Pancreas (tissue), 10 donors: ENCODE measurements at regions not wholly inside any gene's neighbourhood (a gene's known extent, or its start where the extent isn't known, plus 50 kb on each side); places are given as distances from the start of the nearest gene placed in this dataset.
"Not testable (repeated sequence)": the region's sequence is repeated elsewhere in the genome, so short reads cannot be mapped to it uniquely, and the experiment has no call there.

Source experiments
- ATAC-seq, 4 donors: fragments of 200-7000 bp; cut with Tn5 transposase; one replicate each; pipeline versions ENCODE4 v1.8.0 to v1.9.1; 2020; ENCODE audit warnings: mild to moderate bottlenecking in 4 of 4, moderate library complexity in 4 of 4
- DNase-seq, 6 donors: peaks; one replicate each; pipeline ENCODE4 v3.0.0-alpha.2; 2020
- FAIRE-seq: peaks from 2 replicates; lab custom pipeline; 2012; peaks lifted over from hg19 to GRCh38; lab: Jason Lieb, UNC
- H3K27ac ChIP-seq, 4 donors: fragments of 200-600 bp; sonication (generic); 1 replicate in 3 of 4; 2 replicates in 1 of 4; pipeline versions ENCODE4 v1.5.0 to v1.8.0; 2020
- H3K27me3 ChIP-seq, 4 donors: fragments of 200-600 bp; one replicate each; pipeline ENCODE4 v1.8.0; 2021
- H3K36me3 ChIP-seq, 3 donors: fragments of 200-600 bp; sonication (generic) in 1 of 3; one replicate each; pipeline versions ENCODE4 v1.5.0 to v1.8.0; 2020 to 2021
- H3K4me1 ChIP-seq, 3 donors: fragments of 200-600 bp; one replicate each; pipeline ENCODE4 v1.8.0; 2021
- H3K4me3 ChIP-seq, 4 donors: fragments of 200-600 bp; sonication (generic) in 2 of 4; one replicate each; pipeline versions ENCODE4 v1.5.0 to v1.8.0; 2020 to 2021
- H3K9me3 ChIP-seq, 4 donors: fragments of 200-600 bp; one replicate each; pipeline ENCODE4 v1.8.0; 2021
- WGBS, 2 donors: extraction: QIAGEN DNeasy Blood & Tissue Kit; methylation state at CpG; one replicate each; pipeline ENCODE4 v1.1.7; 2013; 5-methylcytosine and 5-hydroxymethylcytosine counted together
- intact Hi-C, 3 donors: fragments of 100-400 bp; cut with DNase I; formaldehyde crosslinking; loops; one replicate each; pipeline versions ENCODE4 v1.11.1 to v1.14.2; 2022
- TF ChIP-seq, protein P1 (sequence below), 4 donors: fragments of 200-600 bp; sonication (generic) in 3 of 4; IDR thresholded peaks; one replicate each; pipeline versions ENCODE4 v1.5.0 to v1.8.0; 2021; ENCODE audit warnings: antibody characterized with exemption in 4 of 4
- donor health status: healthy with polysubstance abuse.
- donor health status: DM: no; HTN: no; CAD: no; lungs with moderate emphysema.
- donor health status: DM: no; HTN: no; CAD: no.
- donor health status: control.
- donor health status: control.
- donor health status: Bipolar disorder and iron deficiency.
- donor health status: DM: yes; HTN: yes; CAD: no.
- donor health status: DM: no; HTN: no; CAD: no.
- donor health status: DM: no; HTN: no; CAD: no.
- donor health status: DM: yes; HTN: yes; CAD: no.

GRCh38 chr1:197991594-197991993 is 74.4 kb downstream of the LHX9 start:
- Histone ChIP-seq H3K4me3 (no peak overlapping the region), H3K4me1 (peaks cover 0 to 8% (median 0%) of the 10 kb centered on the region in 3 donors), H3K27ac (no peak overlapping the region), H3K36me3 (no peaks in the 10 kb centered on the region), H3K9me3 (no peaks in the 10 kb centered on the region), H3K27me3 (no peaks in the 10 kb centered on the region)
- WGBS, 2 donors: 83 to 88% methylated on average over 3 of the region's 3 CpGs
- FAIRE-seq (no peak), DNase-seq (no peak), ATAC-seq (no peak)
- TF ChIP-seq, protein P1, sequence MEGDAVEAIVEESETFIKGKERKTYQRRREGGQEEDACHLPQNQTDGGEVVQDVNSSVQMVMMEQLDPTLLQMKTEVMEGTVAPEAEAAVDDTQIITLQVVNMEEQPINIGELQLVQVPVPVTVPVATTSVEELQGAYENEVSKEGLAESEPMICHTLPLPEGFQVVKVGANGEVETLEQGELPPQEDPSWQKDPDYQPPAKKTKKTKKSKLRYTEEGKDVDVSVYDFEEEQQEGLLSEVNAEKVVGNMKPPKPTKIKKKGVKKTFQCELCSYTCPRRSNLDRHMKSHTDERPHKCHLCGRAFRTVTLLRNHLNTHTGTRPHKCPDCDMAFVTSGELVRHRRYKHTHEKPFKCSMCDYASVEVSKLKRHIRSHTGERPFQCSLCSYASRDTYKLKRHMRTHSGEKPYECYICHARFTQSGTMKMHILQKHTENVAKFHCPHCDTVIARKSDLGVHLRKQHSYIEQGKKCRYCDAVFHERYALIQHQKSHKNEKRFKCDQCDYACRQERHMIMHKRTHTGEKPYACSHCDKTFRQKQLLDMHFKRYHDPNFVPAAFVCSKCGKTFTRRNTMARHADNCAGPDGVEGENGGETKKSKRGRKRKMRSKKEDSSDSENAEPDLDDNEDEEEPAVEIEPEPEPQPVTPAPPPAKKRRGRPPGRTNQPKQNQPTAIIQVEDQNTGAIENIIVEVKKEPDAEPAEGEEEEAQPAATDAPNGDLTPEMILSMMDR (IDR thresholded peaks at IDR 0.05): no peak
- intact Hi-C loops: no loop called here

GRCh38 chr1:197994907-197995407 is 77.8 kb downstream of the LHX9 start:
- H3K36me3 ChIP-seq: no peaks in the 10 kb centered on the region
- TF ChIP-seq, protein P1 (IDR thresholded peaks at IDR 0.05): no peak
- H3K4me3 ChIP-seq: peak overlapping the region in 1 of 4 donors; percentile 2
- H3K27ac ChIP-seq: peak overlapping the region in 3 of 4 donors; percentile 2 to 74 (median 47)
- intact Hi-C loops: no loop called here
- peak in 2 of 6 donors; percentile 6 to 27 for DNase-seq
- peaks cover 0 to 8% (median 0%) of the 10 kb centered on the region in 3 donors for H3K4me1 ChIP-seq
- no peak for FAIRE-seq
- ATAC-seq: peak; percentile 83 to 94 (median 93)
- 40 to 41% methylated on average over 7 of the region's 7 CpGs for WGBS, 2 donors
- no peaks in the 10 kb centered on the region for H3K9me3 ChIP-seq
- H3K27me3 ChIP-seq: no peaks in the 10 kb centered on the region

DNA sequence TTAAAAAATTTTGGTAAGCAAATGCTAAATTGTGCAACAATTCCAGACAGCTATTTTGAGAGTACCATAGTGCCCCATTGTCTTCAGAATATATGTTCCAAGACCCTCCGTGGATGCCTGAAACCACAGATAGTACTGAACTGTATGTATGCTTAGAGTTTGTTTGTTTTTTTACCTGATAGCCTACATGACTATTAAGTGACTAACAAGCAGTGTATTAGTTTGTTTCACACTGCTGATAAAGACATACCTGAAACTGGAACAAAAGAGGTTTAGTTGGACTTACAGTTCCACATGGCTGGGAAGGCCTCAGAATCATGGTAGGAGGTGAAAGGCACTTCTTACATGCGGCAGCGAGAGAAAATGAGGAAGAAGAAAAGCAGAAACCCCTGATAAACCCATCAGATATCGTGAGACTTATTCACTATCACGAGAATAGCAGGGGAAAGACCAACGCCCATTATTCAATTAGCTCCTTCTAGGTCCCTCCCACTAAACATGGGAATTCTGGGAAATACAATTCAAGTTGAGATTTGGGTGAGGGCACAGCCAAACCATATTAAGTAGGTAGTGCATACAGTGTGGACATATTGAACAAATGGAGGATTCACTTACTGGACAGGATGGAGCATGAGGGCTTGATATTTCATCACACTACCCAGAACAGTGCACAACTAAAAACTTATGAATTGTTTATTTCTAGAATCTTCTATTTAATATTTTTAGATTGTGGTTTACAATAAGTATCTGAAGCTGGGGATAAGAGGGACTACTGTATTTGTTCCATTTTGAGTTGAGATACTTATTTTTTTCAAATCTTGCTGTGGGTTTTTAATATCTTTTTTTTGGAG is 78.5 kb downstream of the LHX9 start:
- FAIRE-seq: no peak

DNA sequence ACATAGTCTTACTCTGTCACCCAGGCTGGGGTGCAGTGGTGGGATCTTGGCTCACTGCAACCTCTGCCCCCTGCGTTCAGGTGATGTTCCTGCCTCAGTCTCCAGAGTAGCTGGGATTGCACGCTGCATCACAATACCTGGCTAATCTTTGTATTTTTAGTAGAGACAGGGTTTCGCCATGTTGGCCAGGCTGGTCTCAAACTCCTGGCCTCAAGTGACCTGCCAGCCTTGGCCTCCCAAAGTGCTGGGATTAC is 79.0 kb downstream of the LHX9 start:
- H3K27me3 ChIP-seq, intact Hi-C loops, H3K4me3 ChIP-seq, FAIRE-seq, DNase-seq, H3K36me3 ChIP-seq, H3K4me1 ChIP-seq, ATAC-seq, H3K9me3 ChIP-seq: not testable (repeated sequence)
- 93 to 94% methylated on average over 3 of the region's 3 CpGs for WGBS, 2 donors
- H3K27ac ChIP-seq: peak overlapping the region in 1 of 4 donors; percentile 2

More for the DNA sequence above, 78.5 kb downstream of the LHX9 start:
- Histone ChIP-seq H3K36me3 (no peaks in the 10 kb centered on the region), H3K27me3 (no peaks in the 10 kb centered on the region), H3K4me3 (no peak overlapping the region), H3K9me3 (no peaks in the 10 kb centered on the region), H3K4me1 (peaks cover 0 to 8% (median 0%) of the 10 kb centered on the region in 3 donors), H3K27ac (peak overlapping the region in 3 of 4 donors; percentile 2 to 74 (median 47))
- ATAC-seq: peak in 3 of 4 donors; percentile 53 to 62 (median 60)
- no peak for DNase-seq
- 78 to 82% methylated on average over 6 of the region's 6 CpGs for WGBS, 2 donors
- intact Hi-C loops: no loop called here
- TF ChIP-seq, protein P1 (IDR thresholded peaks at IDR 0.05): no peak

GRCh38 chr1:197998110-197998509 is 80.9 kb downstream of the LHX9 start:
- Histone ChIP-seq H3K36me3 (no peaks in the 10 kb centered on the region), H3K4me3 (no peak overlapping the region), H3K27me3 (no peaks in the 10 kb centered on the region), H3K9me3 (no peaks in the 10 kb centered on the region), H3K27ac (no peak overlapping the region), H3K4me1 (peaks cover 0 to 8% (median 0%) of the 10 kb centered on the region in 3 donors)
- ATAC-seq (no peak), DNase-seq (no peak), FAIRE-seq (no peak)
- TF ChIP-seq, protein P1 (IDR thresholded peaks at IDR 0.05): no peak
- 62 to 75% methylated on average over 5 of the region's 5 CpGs for WGBS, 2 donors
- intact Hi-C loops: no loop called here
